ENCODE measurements at regions not wholly inside any gene's neighbourhood (a gene's known extent, or its start where the extent isn't known, plus 50 kb on each side); places are given as distances from the start of the nearest gene placed in this dataset.
"Not testable (repeated sequence)": the region's sequence is repeated elsewhere in the genome, so short reads cannot be mapped to it uniquely, and the experiment has no call there.

DNA sequence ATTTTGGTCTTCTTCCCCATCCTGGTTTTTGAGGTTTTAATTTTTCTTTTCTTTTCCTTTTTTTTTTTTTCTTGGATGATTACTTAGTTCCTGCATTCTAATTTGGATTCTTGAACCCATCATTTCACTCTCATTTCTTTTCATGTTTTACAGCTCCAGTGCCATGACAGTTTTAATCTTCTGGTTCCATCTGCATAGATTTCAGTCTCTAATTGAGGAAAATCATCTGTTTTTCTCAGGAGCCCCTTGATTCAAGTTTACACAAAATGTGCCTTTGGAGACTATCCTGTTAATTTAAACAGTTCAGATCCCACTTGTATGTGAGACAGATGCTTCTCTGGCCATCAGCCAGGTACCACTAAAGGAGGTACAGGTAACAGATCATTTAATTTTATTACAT is 379.9 kb downstream of the PIK3C3 start:
- Histone ChIP-seq H3K27ac (ENCODE audit: low read depth, low read length) (no peak overlapping the region), H3K36me3 (ENCODE audit: insufficient read depth, low read length) (no peaks in the 10 kb centered on the region), H3K9me3 (ENCODE audit: insufficient read depth, low read depth, low read length) (peaks cover 15% of the 10 kb centered on the region), H3K27me3 (ENCODE audit: insufficient read depth, low read length) (no peaks in the 10 kb centered on the region), H3K9ac (ENCODE audit: low read depth, low read length) (no peak overlapping the region), H3K4me1 (ENCODE audit: insufficient read depth, low read length) (peaks cover 18% of the 10 kb centered on the region), H3K4me3 (ENCODE audit: low read length) (no peak overlapping the region)

DNA sequence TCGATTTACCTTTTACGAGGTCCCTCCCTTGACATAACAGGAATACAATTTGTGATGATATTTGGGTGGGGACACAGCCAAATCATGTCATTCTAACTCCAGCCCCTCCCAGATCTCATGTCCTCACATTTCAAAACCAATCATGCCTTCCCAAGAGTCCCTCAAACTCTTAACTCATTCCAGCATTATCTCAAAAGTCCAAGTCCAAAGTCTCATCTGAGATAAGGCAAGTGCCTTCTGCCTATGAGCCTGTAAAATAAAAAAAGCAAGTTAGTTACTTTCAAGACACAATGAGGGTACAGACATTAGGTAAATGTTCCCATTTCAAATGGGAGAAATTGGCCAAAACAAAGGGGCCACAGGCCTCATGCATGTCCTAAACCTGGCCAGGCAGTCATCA is 381.1 kb downstream of the PIK3C3 start:
- no peak overlapping the region for H3K4me3 ChIP-seq (ENCODE audit: low read length)
- peaks cover 15% of the 10 kb centered on the region for H3K9me3 ChIP-seq (ENCODE audit: insufficient read depth, low read depth, low read length)
- H3K9ac ChIP-seq (ENCODE audit: low read depth, low read length): no peak overlapping the region
- no peaks in the 10 kb centered on the region for H3K36me3 ChIP-seq (ENCODE audit: insufficient read depth, low read length)
- no peak overlapping the region for H3K27ac ChIP-seq (ENCODE audit: low read depth, low read length)
- H3K4me1 ChIP-seq (ENCODE audit: insufficient read depth, low read length): peaks cover 20% of the 10 kb centered on the region
- no peaks in the 10 kb centered on the region for H3K27me3 ChIP-seq (ENCODE audit: insufficient read depth, low read length)
- WGBS: 100% methylated on average over 1 of the region's 2 CpGs

DNA sequence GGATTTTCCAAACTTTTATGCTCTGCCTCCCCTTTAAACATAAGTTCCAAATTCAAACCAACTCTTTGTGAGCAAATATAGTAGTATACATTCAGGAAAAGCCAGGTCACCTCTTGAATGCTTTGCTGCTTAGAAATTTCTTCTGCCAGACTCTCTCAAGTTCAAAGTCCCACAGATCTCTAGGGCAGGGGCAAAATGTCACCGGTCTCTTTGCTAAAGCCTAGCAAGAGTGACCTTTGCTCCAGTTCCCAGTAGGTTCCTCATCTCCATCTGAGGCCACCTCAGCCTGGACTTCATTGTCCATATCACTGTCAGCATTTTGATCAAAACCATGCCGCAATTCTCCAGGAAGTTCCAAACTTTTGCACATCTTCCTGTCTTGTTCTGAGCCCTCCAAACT is 382.3 kb downstream of the PIK3C3 start:
- H3K27ac ChIP-seq (ENCODE audit: low read depth, low read length); H3K9ac ChIP-seq (ENCODE audit: low read depth, low read length); H3K36me3 ChIP-seq (ENCODE audit: insufficient read depth, low read length); H3K4me3 ChIP-seq (ENCODE audit: low read length); H3K27me3 ChIP-seq (ENCODE audit: insufficient read depth, low read length): not testable (repeated sequence)
- Histone ChIP-seq H3K9me3 (ENCODE audit: insufficient read depth, low read depth, low read length) (peaks cover 15% of the 10 kb centered on the region), H3K4me1 (ENCODE audit: insufficient read depth, low read length) (peaks cover 24% of the 10 kb centered on the region)
- 94% methylated on average over 2 of the region's 2 CpGs for WGBS

DNA sequence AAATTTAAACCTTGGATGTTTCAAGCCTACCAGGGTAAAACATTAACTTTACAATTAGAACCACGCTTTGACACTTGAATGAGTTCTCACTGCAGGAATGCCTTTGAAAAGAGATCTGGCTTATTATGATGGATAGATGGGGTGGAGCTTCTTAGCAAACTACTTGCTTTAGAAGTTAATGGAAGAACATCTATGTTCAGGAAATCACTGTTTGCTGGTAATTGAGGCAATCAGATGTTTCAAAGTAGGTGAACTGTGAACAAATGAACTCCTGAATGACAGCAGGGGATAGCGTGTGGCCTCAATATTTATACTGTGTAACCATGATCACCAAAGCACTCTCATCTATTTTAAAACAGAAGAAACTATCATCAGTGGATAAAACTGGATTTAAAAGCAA is 383.6 kb downstream of the PIK3C3 start:
- Histone ChIP-seq H3K4me3 (ENCODE audit: low read length) (no peak overlapping the region), H3K36me3 (ENCODE audit: insufficient read depth, low read length) (no peaks in the 10 kb centered on the region), H3K4me1 (ENCODE audit: insufficient read depth, low read length) (peaks cover 26% of the 10 kb centered on the region), H3K9me3 (ENCODE audit: insufficient read depth, low read depth, low read length) (peaks cover 15% of the 10 kb centered on the region), H3K9ac (ENCODE audit: low read depth, low read length) (no peak overlapping the region), H3K27ac (ENCODE audit: low read depth, low read length) (peak overlapping the region; percentile 42; the same call in 1 of the 2 replicates), H3K27me3 (ENCODE audit: insufficient read depth, low read length) (no peaks in the 10 kb centered on the region)
- 41% methylated on average over 2 of the region's 2 CpGs for WGBS

DNA sequence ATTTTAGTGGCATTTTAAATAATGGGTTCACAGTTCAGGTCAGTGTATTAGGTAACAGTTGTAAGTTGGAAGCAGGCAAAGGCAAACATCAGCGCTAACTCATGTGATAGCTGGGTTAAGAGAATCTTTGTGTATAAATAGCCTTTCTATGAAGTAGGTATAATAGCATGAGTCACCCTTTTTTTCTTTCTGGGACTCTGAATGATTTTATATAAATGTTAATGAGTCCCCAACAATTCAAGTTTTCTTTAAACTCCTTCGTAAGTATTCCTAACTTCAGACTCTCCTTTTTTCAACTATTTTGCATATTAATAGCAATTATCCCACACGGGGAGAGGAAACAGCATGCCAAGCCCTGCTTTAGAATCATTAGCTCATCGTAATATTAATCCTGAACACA is 384.3 kb downstream of the PIK3C3 start:
- no peak overlapping the region for H3K9ac ChIP-seq (ENCODE audit: low read depth, low read length)
- H3K4me1 ChIP-seq (ENCODE audit: insufficient read depth, low read length): peaks cover 26% of the 10 kb centered on the region
- peaks cover 15% of the 10 kb centered on the region for H3K9me3 ChIP-seq (ENCODE audit: insufficient read depth, low read depth, low read length)
- no peak overlapping the region for H3K4me3 ChIP-seq (ENCODE audit: low read length)
- no peaks in the 10 kb centered on the region for H3K27me3 ChIP-seq (ENCODE audit: insufficient read depth, low read length)
- WGBS: 28% methylated on average over 4 of the region's 4 CpGs
- H3K27ac ChIP-seq (ENCODE audit: low read depth, low read length): peak overlapping the region; percentile 11; the same call in 1 of the 2 replicates
- no peaks in the 10 kb centered on the region for H3K36me3 ChIP-seq (ENCODE audit: insufficient read depth, low read length)

DNA sequence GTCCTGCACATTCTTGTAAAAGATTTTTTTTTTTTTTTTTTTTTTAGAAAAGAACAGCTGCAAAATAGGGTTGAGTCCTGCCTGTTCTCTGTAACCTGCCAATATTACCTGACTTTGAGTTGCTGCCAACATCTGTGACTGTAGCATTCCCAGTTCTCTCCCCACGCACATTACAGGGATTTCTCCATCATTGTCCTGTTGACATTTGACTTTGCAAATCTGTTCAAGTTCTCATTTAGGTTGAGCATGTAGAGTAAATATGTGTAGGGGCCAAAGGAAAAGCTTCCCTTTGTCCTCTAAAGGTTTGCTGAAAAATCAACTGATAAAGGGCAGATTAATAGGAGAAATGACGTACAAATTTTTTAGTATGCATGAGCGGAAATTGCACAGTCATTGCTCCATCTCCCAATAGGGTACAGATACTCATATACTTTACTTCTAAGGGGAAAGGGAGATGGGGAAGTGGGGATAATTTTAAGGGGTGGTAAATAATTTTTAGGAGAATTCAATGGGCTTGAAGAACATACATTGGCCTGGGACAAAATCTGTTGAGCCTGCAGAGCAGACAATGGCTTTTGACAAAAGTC is 385.5 kb downstream of the PIK3C3 start:
- peaks cover 15% of the 10 kb centered on the region for H3K9me3 ChIP-seq (ENCODE audit: insufficient read depth, low read depth, low read length)
- no peak overlapping the region for H3K27ac ChIP-seq (ENCODE audit: low read depth, low read length)
- WGBS: 75% methylated on average over 2 of the region's 3 CpGs

DNA sequence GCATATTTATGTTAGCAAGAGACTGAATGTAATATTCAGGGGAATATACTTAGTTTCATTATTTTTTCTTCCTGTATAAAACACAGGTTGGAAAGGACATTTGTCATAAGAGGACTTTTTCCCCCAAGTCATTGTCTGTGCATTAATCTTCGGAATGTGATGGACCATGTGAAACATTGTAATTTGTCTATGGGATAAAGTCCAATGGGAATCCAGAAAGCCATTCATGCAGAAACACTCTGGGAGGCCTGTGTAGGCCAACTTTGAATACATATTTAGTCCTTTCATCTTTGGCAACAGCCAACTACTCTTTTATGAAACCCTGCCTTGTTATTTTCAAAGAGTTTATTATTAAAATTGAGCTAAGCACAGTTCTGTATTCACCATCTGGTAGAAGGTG is 386.4 kb downstream of the PIK3C3 start:
- Histone ChIP-seq H3K36me3 (ENCODE audit: insufficient read depth, low read length) (no peaks in the 10 kb centered on the region), H3K9me3 (ENCODE audit: insufficient read depth, low read depth, low read length) (peaks cover 14% of the 10 kb centered on the region), H3K4me3 (ENCODE audit: low read length) (no peak overlapping the region), H3K9ac (ENCODE audit: low read depth, low read length) (no peak overlapping the region), H3K27me3 (ENCODE audit: insufficient read depth, low read length) (no peaks in the 10 kb centered on the region), H3K4me1 (ENCODE audit: insufficient read depth, low read length) (peaks cover 26% of the 10 kb centered on the region), H3K27ac (ENCODE audit: low read depth, low read length) (no peak overlapping the region)
- WGBS: 48% methylated on average over 1 of the region's 1 CpG

More for the DNA sequence above, 385.5 kb downstream of the PIK3C3 start:
- Histone ChIP-seq H3K36me3 (ENCODE audit: insufficient read depth, low read length) (no peaks in the 10 kb centered on the region), H3K9ac (ENCODE audit: low read depth, low read length) (no peak overlapping the region), H3K4me1 (ENCODE audit: insufficient read depth, low read length) (peaks cover 26% of the 10 kb centered on the region), H3K27me3 (ENCODE audit: insufficient read depth, low read length) (no peaks in the 10 kb centered on the region), H3K4me3 (ENCODE audit: low read length) (no peak overlapping the region)

DNA sequence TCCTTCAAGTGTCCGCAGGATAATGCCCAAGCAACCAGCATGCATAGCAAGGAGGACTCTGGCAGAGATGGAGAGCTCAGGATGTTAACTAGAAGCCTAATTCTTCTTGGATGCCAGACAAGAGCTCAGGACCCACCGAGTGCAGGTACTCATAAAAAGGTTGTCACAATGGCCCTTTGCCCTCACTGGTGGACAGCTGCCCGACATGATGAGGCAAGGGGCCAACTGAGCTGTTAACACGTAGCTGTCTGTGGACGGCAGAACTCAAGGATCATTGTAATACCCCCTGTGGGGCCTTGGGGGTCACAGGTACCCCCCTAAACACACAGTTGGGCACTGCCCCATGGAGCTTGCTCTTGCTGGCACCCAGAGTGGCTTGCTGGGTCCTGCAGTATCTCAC is 393.7 kb downstream of the PIK3C3 start:
- Histone ChIP-seq H3K9ac (ENCODE audit: low read depth, low read length) (no peak overlapping the region), H3K27me3 (ENCODE audit: insufficient read depth, low read length) (no peaks in the 10 kb centered on the region), H3K4me1 (ENCODE audit: insufficient read depth, low read length) (no peaks in the 10 kb centered on the region), H3K27ac (ENCODE audit: low read depth, low read length) (no peak overlapping the region), H3K9me3 (ENCODE audit: insufficient read depth, low read depth, low read length) (no peaks in the 10 kb centered on the region), H3K36me3 (ENCODE audit: insufficient read depth, low read length) (no peaks in the 10 kb centered on the region), H3K4me3 (ENCODE audit: low read length) (no peak overlapping the region)
- WGBS: 79% methylated on average over 5 of the region's 5 CpGs

DNA sequence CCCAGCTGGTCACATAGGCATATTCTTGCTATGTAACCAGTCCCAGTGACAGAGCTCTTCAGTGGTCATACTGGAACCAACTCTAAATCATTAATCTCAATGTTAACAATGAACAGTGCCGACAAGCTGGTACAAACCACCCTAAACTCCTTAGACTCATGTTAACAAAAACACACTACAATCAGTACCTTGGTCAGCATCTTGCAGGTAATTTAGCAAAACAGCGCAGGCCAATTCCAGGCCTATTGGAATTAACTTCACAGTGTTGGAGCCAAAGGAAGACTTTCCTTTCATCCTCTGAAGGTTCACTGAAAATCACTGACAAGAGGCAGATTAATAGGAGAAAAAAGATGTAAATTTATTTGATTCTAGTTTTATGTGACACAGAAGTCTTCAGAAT is 396.4 kb downstream of the PIK3C3 start:
- Histone ChIP-seq H3K36me3 (ENCODE audit: insufficient read depth, low read length) (no peaks in the 10 kb centered on the region), H3K4me1 (ENCODE audit: insufficient read depth, low read length) (no peaks in the 10 kb centered on the region), H3K9me3 (ENCODE audit: insufficient read depth, low read depth, low read length) (no peaks in the 10 kb centered on the region), H3K4me3 (ENCODE audit: low read length) (no peak overlapping the region), H3K27me3 (ENCODE audit: insufficient read depth, low read length) (no peaks in the 10 kb centered on the region), H3K27ac (ENCODE audit: low read depth, low read length) (no peak overlapping the region), H3K9ac (ENCODE audit: low read depth, low read length) (no peak overlapping the region)
- WGBS: 72% methylated on average over 2 of the region's 2 CpGs

DNA sequence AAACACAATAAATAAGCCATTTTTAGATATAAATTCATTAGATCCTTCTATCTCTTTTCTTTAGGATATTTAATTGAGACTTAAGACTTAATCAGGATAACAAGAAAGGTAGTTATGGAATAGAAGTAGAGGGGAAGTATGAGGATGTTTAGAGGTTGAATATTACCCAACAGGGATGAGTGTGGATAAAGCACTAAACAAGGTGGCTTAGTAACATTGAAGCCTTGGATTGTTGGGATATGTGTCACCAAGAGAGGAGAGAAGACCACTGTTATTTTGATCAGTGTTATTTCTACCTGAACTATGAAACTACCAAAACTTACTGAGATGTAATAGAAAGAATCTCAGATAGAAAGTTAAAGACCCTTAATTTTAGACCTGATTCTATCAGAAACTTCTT is 405.7 kb downstream of the PIK3C3 start:
- Histone ChIP-seq H3K27ac (ENCODE audit: low read depth, low read length) (no peak overlapping the region), H3K27me3 (ENCODE audit: insufficient read depth, low read length) (no peaks in the 10 kb centered on the region), H3K9me3 (ENCODE audit: insufficient read depth, low read depth, low read length) (no peaks in the 10 kb centered on the region), H3K4me1 (ENCODE audit: insufficient read depth, low read length) (peaks cover 5% of the 10 kb centered on the region; the same call in 1 of the 2 replicates), H3K36me3 (ENCODE audit: insufficient read depth, low read length) (no peaks in the 10 kb centered on the region), H3K4me3 (ENCODE audit: low read length) (no peak overlapping the region), H3K9ac (ENCODE audit: low read depth, low read length) (no peak overlapping the region)

DNA sequence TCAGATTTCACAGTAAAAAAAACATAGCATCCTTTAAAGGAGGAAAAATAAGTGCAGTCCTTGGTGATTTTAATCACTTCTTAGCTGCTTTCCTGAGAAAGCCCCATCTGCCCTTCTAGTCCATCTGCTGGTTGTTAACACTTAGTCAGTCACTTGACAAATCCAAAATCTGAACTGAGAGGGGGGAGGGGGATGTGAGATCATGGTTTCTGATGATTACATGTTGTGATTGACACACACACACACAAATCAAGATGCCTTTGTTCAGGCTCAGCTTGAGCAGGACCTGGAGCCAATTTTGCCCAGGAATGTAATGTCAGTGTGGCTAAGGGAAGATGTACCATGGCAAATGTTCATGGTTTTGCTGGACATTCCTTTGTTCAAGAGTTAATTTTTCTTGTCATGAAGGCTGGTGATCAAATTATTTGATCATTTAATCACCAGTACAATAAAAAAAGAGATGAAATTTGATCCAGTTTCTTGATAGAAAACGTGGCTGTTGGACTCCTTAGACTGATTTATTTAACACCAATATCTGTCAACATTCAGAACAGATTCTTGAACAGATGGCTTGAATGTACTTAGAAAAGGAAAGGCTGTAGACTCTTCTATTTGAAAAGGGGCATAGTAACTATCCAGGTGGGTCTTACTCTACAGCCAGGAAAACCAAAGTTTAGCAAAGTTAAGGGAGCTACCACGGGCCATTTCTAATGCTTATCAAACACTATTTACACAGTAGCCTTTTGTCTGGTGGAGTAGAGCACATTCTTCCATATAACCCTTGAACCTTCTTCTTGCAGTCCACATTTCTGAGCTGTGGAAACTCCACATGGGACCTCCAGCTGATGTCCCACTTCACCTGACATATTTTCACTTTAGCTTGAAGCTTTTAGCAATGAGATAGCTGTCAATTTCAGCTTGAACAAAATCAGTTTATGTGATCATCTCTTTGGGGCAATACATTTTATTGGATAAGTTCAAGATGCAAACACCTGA is 408.7 kb downstream of the PIK3C3 start:
- Histone ChIP-seq H3K27ac (ENCODE audit: low read depth, low read length) (no peak overlapping the region), H3K4me1 (ENCODE audit: insufficient read depth, low read length) (peaks cover 5% of the 10 kb centered on the region; the same call in 1 of the 2 replicates), H3K27me3 (ENCODE audit: insufficient read depth, low read length) (no peaks in the 10 kb centered on the region), H3K9ac (ENCODE audit: low read depth, low read length) (no peak overlapping the region), H3K36me3 (ENCODE audit: insufficient read depth, low read length) (no peaks in the 10 kb centered on the region), H3K9me3 (ENCODE audit: insufficient read depth, low read depth, low read length) (no peaks in the 10 kb centered on the region), H3K4me3 (ENCODE audit: low read length) (no peak overlapping the region)
- WGBS: 67% methylated on average over 1 of the region's 2 CpGs

Data from HUES64 (cell line).